ENCODE measurements at regions not wholly inside any gene's neighbourhood (a gene's known extent, or its start where the extent isn't known, plus 50 kb on each side); places are given as distances from the start of the nearest gene placed in this dataset.

DNA sequence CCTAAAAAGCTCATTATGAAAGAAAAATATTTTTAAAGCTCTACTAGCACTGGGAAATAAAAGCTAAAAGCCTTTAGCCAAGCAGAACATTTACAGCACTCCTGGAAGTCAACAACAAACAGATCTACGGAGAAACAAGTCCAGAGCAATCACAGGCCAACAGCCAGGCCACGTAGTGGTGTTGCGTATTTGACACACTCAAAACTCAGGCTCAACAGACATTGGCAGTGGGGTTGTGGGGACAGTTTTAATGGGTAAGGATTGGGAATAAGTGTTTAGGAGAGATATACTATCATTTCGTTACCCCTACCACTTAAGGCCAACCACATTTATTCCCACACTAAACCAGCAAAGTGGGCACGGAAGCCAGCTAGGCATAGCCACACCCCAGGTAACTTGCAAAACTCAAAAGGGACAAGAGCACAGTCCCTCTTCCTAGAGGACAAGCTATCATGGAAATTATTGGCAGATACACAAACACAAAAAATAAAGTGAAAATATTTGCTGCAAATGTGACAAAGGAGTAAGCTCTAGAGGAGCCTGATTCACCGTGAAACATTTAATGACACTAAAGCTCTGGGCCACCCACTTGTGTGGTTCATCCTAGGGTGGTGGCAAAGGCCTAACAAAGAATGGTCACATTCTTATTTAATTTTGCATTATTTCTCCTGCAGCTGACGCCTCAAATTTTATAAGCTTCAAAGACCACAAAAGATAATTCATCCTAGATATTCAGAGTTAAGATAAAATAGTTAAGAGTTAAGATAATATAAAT is 498.2 kb downstream of the TNS3 start:
- Histone ChIP-seq H3K27me3 (replicated peaks in 1 of 4; ENCODE audit: control insufficient read depth in 3 of 4, extremely low read depth in 1 of 4, insufficient read depth in 3 of 4, low read length in 3 of 4) (peaks cover 0 to 1% (median 0%) of the 10 kb centered on the region in 4 experiments; a peak in 2 of 7 replicates), H2BK12ac (ENCODE audit: low read depth, low read length) (no peak overlapping the region), H3K23me2 (ENCODE audit: low read depth, low read length) (no peaks in the 10 kb centered on the region), H3K27ac (ENCODE audit: low read depth, low read length) (no peak overlapping the region), H2BK15ac (ENCODE audit: low read length) (no peak overlapping the region), H2AFZ (ENCODE audit: low read length) (no peak overlapping the region), H3K18ac (ENCODE audit: extremely low read depth, low read length) (no peak overlapping the region), H2BK120ac (replicated peaks; ENCODE audit: low read depth, low read length) (no peak overlapping the region), H2AK5ac (ENCODE audit: low read depth, low read length) (no peak overlapping the region), H3K14ac (ENCODE audit: insufficient read length) (no peak overlapping the region), H3K79me1 (ENCODE audit: low read depth, low read length) (no peaks in the 10 kb centered on the region), H3K79me2 (ENCODE audit: control insufficient read depth in 1 of 2, insufficient read depth in 2 of 2, low read length in 2 of 2) (no peaks in the 10 kb centered on the region), H3K9me3 (ENCODE audit: insufficient read depth in 2 of 2, low read depth in 1 of 2, low read length in 1 of 2) (no peaks in the 10 kb centered on the region), H4K20me1 (replicated peaks in 1 of 2; ENCODE audit: control insufficient read depth in 1 of 2, insufficient read depth in 2 of 2, low read length in 2 of 2) (no peaks in the 10 kb centered on the region), H3K36me3 (ENCODE audit: control insufficient read depth in 2 of 4, insufficient read depth in 4 of 4, low read length in 3 of 4) (no peaks in the 10 kb centered on the region), H3K56ac (replicated peaks; ENCODE audit: insufficient read length, low read depth, low read length) (no peak overlapping the region), H3K9ac (replicated peaks in 1 of 4; ENCODE audit: extremely low read depth in 1 of 4, low read depth in 3 of 4, low read length in 3 of 4) (no peak overlapping the region), H3K23ac (ENCODE audit: insufficient read length) (no peak overlapping the region), H2BK20ac (ENCODE audit: low read length) (no peak overlapping the region), H4K91ac (replicated peaks; ENCODE audit: insufficient read length, low read length) (no peak overlapping the region), H4K5ac (ENCODE audit: insufficient read length, low read depth, low read length) (no peak overlapping the region), H3K4me2 (ENCODE audit: insufficient read depth in 1 of 2, low read depth in 2 of 2, low read length in 2 of 2) (no peak overlapping the region), H4K8ac (ENCODE audit: extremely low read depth, insufficient read depth, low read length) (no peak overlapping the region), H3K4ac (replicated peaks; ENCODE audit: insufficient read length, low read depth, low read length) (no peak overlapping the region), H2BK5ac (ENCODE audit: low read depth, low read length) (no peak overlapping the region), H3K4me1 (replicated peaks in 1 of 4; ENCODE audit: control insufficient read depth in 3 of 4, insufficient read depth in 4 of 4, low read length in 3 of 4) (no peaks in the 10 kb centered on the region), H3K4me3 (ENCODE audit: extremely low read depth in 1 of 4, insufficient read depth in 2 of 4, low read depth in 3 of 4, low read length in 4 of 4) (no peak overlapping the region)
- DNase-seq (ENCODE audit: low read depth in 1 of 2, low spot score in 2 of 2) (no peak), FAIRE-seq (no peak)
- WGBS, 2 experiments (ENCODE audit: extremely low coverage in 1 of 2, insufficient coverage in 1 of 2, insufficient read length in 1 of 2, insufficient replicate concordance in 2 of 2, low coverage in 1 of 2, low lambda C conversion rate in 2 of 2, missing lambda C conversion rate in 1 of 2), result 98% methylated on average over 7 of the region's 7 CpGs; no CpG with 5 or more reads in 1 of the 2 experiments
- ChIA-PET POLR2A (ENCODE audit: partially characterized antibody) (no interaction called here), CTCF (ENCODE audit: partially characterized antibody) (interaction anchor here (1.3 kb wide), 1 partner anchor 1220 kb away, joined by 6 read pairs; no protein-coding TSS in a partner anchor)
- TF ChIP-seq PHF8 (conservative IDR thresholded peaks at IDR 0.05; ENCODE audit: low read depth, low read length) (no peak), POLR2AphosphoS5 (IDR thresholded peaks at IDR 0.05; ENCODE audit: low read depth, low read length) (no peak), TBP (IDR thresholded peaks at IDR 0.05; ENCODE audit: low read depth, low read length) (no peak), SRF (IDR thresholded peaks at IDR 0.05; ENCODE audit: low read depth, low read length) (no peak), EGR1 (IDR thresholded peaks at IDR 0.05; ENCODE audit: borderline replicate concordance, low read depth, low read length) (no peak), SIRT6 (IDR thresholded peaks at IDR 0.05; ENCODE audit: low read length) (no peak)
- TF ChIP-seq, protein P1, sequence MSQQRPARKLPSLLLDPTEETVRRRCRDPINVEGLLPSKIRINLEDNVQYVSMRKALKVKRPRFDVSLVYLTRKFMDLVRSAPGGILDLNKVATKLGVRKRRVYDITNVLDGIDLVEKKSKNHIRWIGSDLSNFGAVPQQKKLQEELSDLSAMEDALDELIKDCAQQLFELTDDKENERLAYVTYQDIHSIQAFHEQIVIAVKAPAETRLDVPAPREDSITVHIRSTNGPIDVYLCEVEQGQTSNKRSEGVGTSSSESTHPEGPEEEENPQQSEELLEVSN (IDR thresholded peaks at IDR 0.05), result no peak

Data from H1 (cell line).